ENCODE measurements at regions not wholly inside any gene's neighbourhood (a gene's known extent, or its start where the extent isn't known, plus 50 kb on each side); places are given as distances from the start of the nearest gene placed in this dataset.

DNA sequence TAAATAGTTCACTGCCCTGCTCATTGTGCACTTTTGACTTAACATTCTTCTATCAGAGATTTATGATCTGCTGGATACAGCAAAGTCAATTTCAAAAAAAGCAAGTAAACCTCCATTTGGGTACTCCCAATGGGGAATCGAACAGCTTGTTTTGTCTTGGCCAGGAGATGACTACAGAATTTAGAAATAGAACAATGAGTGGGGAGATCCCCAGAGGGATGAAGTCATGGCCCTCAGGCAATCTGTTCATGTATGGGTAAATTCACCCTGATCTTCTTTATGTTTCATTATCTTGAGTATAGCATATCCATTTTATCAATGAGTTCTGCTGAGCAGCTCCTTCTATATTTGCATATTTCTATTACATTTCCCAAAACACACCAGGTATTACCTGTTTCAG lies 1681.9 kb downstream of the HACE1 start:
- no peak overlapping the region for H3K27ac Mint-ChIP-seq
- H3K4me3 Mint-ChIP-seq = no peak overlapping the region
- no peaks in the 10 kb centered on the region for H3K36me3 Mint-ChIP-seq
- CTCF ChIA-PET = no interaction called here
- no peak for ATAC-seq
- H3K4me1 Mint-ChIP-seq = no peaks in the 10 kb centered on the region
- peaks cover 6% of the 10 kb centered on the region for H3K9me3 Mint-ChIP-seq (ENCODE audit: low read depth)
- DNase-seq = no peak
- H3K27me3 Mint-ChIP-seq = no peaks in the 10 kb centered on the region

DNA sequence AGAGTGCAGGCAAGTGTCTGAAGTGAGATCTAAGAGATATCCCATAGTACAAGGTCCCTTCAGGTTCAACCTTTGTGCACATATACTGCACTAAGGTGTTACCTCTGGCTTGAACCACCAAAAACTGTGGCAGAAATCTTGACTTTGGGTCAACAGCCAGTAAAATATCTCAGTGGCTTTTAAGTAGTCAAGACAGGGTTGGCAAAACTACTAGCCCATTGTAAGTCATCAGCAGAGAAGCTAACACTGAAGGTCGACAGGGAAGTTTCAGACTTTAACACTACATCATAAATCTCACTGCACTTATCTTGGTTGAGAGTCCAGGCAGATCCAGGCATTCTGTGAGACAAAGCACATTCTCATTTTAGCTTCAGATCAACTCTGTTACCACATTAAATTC lies 1684.7 kb downstream of the HACE1 start:
- H3K27ac Mint-ChIP-seq = no peak overlapping the region
- DNase-seq (no peak), ATAC-seq (no peak)
- no peak overlapping the region for H3K4me3 Mint-ChIP-seq
- CTCF ChIA-PET = no interaction called here
- peaks cover 6% of the 10 kb centered on the region for H3K9me3 Mint-ChIP-seq (ENCODE audit: low read depth)
- no peaks in the 10 kb centered on the region for H3K36me3 Mint-ChIP-seq
- H3K4me1 Mint-ChIP-seq = no peaks in the 10 kb centered on the region
- H3K27me3 Mint-ChIP-seq = no peaks in the 10 kb centered on the region

DNA sequence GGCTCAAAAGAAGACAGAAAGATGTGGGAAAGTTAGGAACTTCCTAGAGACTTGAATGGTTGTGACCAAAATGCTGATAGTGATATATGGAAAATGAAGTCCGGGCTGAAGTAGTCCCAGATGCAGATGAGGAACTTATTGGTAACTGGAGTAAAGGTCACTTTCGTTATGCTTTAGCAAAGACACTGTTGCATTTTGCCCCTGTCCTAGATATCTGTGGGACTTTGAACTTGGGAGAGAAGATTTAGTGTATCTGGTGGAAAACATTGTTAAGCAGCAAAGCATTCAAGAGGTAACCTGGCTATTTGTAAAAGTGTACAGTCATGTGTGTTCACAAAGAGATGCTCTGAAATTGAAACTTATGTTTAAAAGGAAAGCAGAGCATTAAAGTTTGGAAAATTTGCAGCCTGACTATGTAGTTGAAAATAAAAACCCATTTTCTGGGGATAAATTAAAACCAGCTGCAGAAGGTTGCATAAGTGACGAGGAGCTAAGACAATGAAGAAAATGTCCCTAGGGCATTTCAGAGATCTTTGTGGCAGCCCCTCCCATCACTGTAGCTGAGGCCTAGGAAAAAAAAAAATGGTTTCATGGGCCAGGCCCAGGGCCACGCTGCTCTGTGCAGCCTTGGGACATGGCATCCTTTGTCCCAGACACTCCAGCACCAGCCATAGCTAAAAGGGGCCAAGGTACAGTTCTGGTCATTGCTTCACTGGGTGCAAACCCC lies 1692.2 kb downstream of the HACE1 start:
- H3K27ac Mint-ChIP-seq = no peak overlapping the region
- H3K9me3 Mint-ChIP-seq (ENCODE audit: low read depth) = peaks cover 4% of the 10 kb centered on the region
- CTCF ChIA-PET = no interaction called here
- H3K4me3 Mint-ChIP-seq = no peak overlapping the region
- no peak for DNase-seq
- H3K27me3 Mint-ChIP-seq = no peaks in the 10 kb centered on the region
- H3K36me3 Mint-ChIP-seq = no peaks in the 10 kb centered on the region
- H3K4me1 Mint-ChIP-seq = no peaks in the 10 kb centered on the region
- ATAC-seq = no peak

DNA sequence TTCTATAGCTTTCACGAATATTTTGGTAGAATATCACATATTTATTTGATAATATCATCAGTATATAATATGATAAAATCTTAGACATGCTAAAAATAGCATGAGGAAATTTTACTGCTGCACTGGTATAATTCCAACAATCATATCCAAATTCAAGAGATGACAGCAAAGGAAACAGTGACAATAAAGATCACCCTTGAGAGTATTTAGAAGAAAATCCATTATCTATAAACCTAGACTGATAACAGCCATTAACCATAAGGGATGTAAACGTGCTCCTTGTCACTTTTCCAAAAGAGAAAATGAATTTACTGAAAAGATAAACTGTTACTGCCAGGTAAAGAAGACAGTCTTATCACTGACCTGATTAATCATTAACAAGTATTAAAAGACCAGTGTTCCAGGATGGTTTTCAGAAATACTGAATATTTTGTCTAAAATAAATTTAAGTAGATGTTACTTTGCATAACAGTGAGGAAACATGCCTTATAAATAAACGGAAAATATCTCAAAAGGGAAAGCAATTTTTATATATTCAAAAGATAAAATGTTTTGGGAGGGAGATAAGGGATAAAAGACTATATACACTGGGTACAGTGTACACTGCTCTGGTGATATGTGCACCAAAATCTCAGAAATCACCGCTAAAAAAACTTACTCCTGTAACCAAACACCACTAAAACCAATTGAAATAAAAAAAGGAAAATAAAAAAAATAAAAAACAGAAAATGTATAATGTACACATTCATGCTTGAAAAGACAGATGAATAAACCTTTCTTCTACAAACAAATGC lies 1704.7 kb downstream of the HACE1 start:
- H3K36me3 Mint-ChIP-seq = no peaks in the 10 kb centered on the region
- H3K4me1 Mint-ChIP-seq = no peaks in the 10 kb centered on the region
- ATAC-seq = no peak
- no peak overlapping the region for H3K4me3 Mint-ChIP-seq
- H3K27me3 Mint-ChIP-seq = no peaks in the 10 kb centered on the region
- CTCF ChIA-PET = no interaction called here
- no peak overlapping the region for H3K27ac Mint-ChIP-seq
- no peak for DNase-seq
- H3K9me3 Mint-ChIP-seq (ENCODE audit: low read depth) = no peaks in the 10 kb centered on the region

DNA sequence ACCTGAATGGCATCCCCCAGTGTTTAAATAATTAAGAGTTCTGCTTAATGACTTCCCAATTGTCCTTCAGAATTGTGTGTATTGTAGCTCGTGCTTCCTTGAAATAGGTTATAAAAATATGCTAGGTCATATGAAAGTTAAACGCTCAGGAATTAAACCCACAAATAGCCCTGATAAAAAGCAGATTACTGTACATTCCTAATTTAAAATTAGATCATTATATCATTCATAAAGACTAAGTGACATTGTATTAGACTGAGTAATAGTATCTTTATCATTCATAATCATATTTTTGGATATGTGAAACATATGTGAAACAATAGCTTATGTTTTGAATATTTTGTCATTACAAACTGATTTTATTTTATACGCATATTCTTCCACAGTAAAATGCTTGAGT lies 1706.7 kb downstream of the HACE1 start:
- DNase-seq (no peak), ATAC-seq (no peak)
- H3K27ac Mint-ChIP-seq = no peak overlapping the region
- H3K27me3 Mint-ChIP-seq = no peaks in the 10 kb centered on the region
- H3K4me1 Mint-ChIP-seq = no peaks in the 10 kb centered on the region
- CTCF ChIA-PET = no interaction called here
- no peaks in the 10 kb centered on the region for H3K36me3 Mint-ChIP-seq
- no peak overlapping the region for H3K4me3 Mint-ChIP-seq
- H3K9me3 Mint-ChIP-seq (ENCODE audit: low read depth) = no peaks in the 10 kb centered on the region

DNA sequence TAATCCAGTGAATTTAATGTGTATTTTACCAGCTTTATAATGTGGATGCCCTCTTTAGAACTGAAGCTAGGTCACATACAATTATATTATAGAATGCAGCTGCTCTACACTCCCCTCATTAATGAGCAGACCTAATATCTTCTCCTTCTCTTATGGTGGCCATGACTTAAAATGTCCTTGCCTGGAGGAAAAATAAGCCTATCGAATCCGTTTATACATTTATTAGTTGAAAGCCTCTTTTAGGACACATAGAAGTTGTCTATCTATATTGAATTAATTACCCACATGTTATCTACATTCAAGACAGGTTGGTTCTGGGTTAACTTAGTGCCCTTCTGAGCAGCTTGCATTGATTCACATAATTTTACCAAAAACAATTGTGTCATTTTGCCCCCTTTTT lies 1716.8 kb downstream of the HACE1 start:
- no peak for DNase-seq
- no peak for ATAC-seq
- Mint-ChIP-seq H3K27ac (no peak overlapping the region), H3K4me1 (no peaks in the 10 kb centered on the region), H3K36me3 (no peaks in the 10 kb centered on the region), H3K9me3 (ENCODE audit: low read depth) (no peaks in the 10 kb centered on the region), H3K27me3 (no peaks in the 10 kb centered on the region), H3K4me3 (no peak overlapping the region)
- CTCF ChIA-PET = no interaction called here

DNA sequence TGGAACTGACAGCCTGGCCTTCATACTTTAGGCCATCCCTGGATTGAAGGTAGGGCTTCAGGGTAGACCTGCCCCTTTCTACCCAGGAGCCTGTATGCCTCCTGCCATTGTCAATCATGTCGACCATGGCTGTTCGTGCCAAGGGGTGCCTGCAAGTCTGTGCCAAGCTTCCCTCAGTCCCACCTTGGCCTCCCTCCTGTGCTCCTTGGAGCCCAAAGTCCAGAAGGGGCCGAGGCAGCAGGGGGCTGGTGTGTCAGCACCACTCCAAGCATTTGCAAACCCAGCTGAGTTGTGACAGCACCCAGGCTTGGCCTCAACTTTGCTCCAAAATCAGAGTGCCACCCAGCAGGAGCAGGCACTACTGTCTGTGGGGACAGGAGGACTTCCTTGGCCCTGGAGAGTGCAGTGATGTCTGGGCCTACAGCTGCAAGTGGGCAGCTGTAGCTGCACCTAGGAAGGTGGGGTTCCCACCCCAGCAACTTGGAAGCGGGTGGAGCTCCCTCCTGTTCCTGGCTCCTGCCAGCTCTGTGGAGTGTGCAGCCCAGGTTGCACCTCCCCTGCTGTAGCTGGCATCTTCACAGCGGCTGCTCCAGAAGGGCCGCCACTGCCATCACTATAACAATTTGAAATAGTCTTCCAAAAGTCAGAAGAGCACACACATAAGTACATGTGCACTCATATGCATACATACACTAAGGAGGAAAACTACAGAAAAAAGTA lies 1719.3 kb downstream of the HACE1 start:
- CTCF ChIA-PET = no interaction called here
- Mint-ChIP-seq H3K27me3 (no peaks in the 10 kb centered on the region), H3K4me1 (no peaks in the 10 kb centered on the region), H3K9me3 (ENCODE audit: low read depth) (no peaks in the 10 kb centered on the region), H3K36me3 (no peaks in the 10 kb centered on the region), H3K27ac (no peak overlapping the region), H3K4me3 (no peak overlapping the region)
- DNase-seq = no peak
- no peak for ATAC-seq

DNA sequence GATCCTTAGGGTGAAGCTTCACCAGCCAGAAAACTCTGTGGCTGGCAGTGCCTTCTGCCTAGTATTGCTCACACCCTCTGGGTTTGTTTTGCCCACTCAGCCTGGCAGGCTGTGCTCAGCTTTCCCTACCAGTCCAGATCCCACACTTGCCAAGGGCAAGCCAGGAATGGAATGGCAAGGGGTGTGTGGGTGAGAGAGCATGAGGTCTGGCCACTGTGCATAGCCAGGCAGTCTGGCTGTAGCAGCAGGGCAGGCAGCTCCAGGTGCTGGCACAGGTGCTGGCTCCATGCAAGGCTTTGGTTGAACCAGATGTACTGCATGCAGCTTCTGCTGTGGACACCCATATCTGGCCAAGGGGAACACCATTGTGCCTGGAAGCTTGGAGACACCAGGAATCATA lies 1720.3 kb downstream of the HACE1 start:
- CTCF ChIA-PET = no interaction called here
- DNase-seq = no peak
- H3K27me3 Mint-ChIP-seq = no peaks in the 10 kb centered on the region
- no peak for ATAC-seq
- H3K4me1 Mint-ChIP-seq = no peaks in the 10 kb centered on the region
- H3K4me3 Mint-ChIP-seq = no peak overlapping the region
- H3K36me3 Mint-ChIP-seq = no peaks in the 10 kb centered on the region
- H3K9me3 Mint-ChIP-seq (ENCODE audit: low read depth) = no peaks in the 10 kb centered on the region
- no peak overlapping the region for H3K27ac Mint-ChIP-seq

DNA sequence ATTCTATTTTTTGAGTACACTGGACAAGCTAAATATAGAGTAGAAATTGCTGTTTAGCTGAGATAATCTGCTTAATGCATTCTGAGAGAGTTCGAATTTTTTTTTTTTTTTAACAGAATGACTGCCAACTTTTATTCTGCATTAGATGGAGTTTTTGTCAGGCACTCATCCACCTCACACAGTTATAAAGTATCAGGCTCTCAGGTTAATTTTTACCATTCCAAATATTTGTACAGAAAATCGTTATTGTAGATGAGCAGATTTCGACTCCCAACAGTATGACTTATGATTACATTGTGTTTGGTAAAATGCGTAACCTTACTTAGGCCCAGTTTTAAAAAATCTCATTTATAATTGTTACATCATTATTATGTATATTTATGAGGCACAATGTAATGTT lies 1731.0 kb downstream of the GRIK2 start:
- Mint-ChIP-seq H3K27me3 (no peaks in the 10 kb centered on the region), H3K9me3 (ENCODE audit: low read depth) (no peaks in the 10 kb centered on the region), H3K4me1 (no peaks in the 10 kb centered on the region), H3K36me3 (no peaks in the 10 kb centered on the region), H3K27ac (no peak overlapping the region), H3K4me3 (no peak overlapping the region)
- ATAC-seq (no peak), DNase-seq (no peak)
- CTCF ChIA-PET = no interaction called here

DNA sequence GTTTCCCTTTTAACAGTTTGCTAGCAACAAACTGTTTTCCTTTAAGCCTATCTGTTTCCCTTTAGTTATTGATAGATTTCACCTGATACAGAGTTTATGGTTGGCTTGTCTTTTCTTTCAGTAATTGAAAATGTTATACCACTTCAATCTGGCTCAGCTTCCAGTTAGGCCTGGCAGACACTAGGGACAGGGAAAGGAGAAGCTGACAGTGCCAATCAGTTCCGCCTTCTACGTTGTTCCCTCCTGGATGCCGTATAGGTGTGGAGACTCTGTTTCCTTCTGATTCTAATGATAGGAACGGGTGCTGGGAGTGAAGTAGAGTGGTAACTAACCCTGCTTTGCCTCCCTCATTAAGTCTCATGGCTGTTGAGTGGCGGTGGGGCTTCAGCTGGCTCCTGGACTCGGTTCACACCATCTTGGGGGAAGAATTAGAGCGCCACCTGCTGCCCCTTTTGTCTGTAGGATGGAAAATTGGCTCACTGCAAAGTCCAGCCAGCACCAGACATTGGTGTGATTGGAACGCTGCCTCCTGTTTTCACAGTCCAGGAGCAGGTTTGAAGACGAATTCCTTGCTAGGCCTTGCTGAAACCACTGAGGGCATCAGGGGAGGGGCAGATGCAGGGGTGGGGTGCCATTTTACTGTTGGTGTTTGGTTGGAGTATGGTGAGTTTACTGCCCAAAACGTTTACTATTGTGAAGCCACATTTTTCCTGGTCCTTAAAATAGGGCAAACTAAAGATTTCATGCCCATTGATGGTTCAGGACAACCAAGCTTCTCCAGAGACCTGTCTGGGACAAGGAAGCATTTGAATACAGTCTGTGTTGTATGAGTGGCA lies 1729.5 kb downstream of the GRIK2 start:
- no peak for DNase-seq
- H3K27ac Mint-ChIP-seq = no peak overlapping the region
- ATAC-seq = no peak
- CTCF ChIA-PET = no interaction called here
- H3K4me3 Mint-ChIP-seq = no peak overlapping the region
- no peaks in the 10 kb centered on the region for H3K9me3 Mint-ChIP-seq (ENCODE audit: low read depth)
- H3K4me1 Mint-ChIP-seq = no peaks in the 10 kb centered on the region
- no peaks in the 10 kb centered on the region for H3K36me3 Mint-ChIP-seq
- no peaks in the 10 kb centered on the region for H3K27me3 Mint-ChIP-seq

DNA sequence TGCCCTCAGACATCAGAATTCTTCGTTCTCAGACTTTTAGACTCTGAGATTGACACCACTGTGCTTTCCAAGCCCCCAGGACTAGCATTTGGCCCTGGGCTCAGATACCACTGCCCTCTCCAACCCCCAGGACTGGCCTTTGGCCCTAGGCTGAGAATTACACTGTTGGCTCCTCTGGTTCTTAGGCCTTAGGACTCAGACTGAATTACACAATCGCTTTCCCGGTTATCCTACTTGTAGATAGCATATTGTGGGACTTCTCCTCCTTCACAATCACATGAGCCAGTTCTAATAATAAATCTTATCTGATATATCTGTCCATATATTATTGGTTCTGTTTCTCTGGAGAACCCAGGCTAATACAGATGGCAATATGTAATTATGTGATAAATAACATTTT lies 1725.5 kb downstream of the GRIK2 start:
- Mint-ChIP-seq H3K4me3 (no peak overlapping the region), H3K4me1 (no peaks in the 10 kb centered on the region), H3K9me3 (ENCODE audit: low read depth) (no peaks in the 10 kb centered on the region), H3K27ac (no peak overlapping the region), H3K27me3 (no peaks in the 10 kb centered on the region), H3K36me3 (no peaks in the 10 kb centered on the region)
- ATAC-seq (no peak), DNase-seq (no peak)
- CTCF ChIA-PET = no interaction called here

DNA sequence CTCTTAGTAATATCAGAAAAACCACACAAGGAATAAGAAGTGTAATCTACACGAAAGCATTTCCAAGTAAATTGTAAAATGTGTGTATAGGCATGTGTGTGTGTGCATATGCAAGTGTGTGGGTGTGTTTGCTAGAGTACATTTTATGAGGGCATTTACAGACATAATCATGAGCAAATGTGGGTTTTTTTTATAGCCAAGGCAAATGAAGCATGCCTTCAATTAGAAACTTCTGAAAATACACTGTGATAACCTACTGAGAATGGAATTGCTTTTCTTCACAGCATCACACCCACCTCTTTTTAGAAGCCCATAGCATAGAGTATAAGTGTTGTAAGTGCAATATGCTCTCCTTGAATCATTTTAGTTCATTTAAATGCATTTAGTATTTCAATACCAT lies 1721.1 kb downstream of the GRIK2 start:
- no peak for ATAC-seq
- Mint-ChIP-seq H3K4me1 (no peaks in the 10 kb centered on the region), H3K9me3 (ENCODE audit: low read depth) (no peaks in the 10 kb centered on the region), H3K4me3 (no peak overlapping the region), H3K36me3 (no peaks in the 10 kb centered on the region), H3K27ac (no peak overlapping the region), H3K27me3 (no peaks in the 10 kb centered on the region)
- DNase-seq = no peak
- CTCF ChIA-PET = no interaction called here

DNA sequence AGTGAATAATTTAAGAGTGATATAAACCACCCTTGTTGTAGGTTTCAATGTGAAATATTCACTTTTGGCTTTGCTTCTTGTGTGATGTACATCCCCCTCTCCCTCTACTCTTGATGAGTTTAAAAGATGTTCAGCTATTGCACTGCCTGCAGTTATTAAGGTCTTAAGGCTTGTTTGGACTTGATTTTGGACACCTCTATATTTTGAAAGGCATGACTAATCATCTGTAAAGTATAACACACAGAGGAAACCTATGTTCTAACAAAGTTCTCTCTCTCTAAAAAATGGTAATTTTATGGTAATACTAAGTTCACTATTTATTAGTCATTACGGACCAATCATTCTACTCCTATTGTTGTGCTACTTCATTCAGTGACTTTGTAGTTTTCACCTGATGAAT lies 1719.9 kb downstream of the GRIK2 start:
- Mint-ChIP-seq H3K36me3 (no peaks in the 10 kb centered on the region), H3K9me3 (ENCODE audit: low read depth) (no peaks in the 10 kb centered on the region), H3K4me1 (no peaks in the 10 kb centered on the region), H3K27me3 (no peaks in the 10 kb centered on the region), H3K27ac (no peak overlapping the region), H3K4me3 (no peak overlapping the region)
- ATAC-seq (no peak), DNase-seq (no peak)
- CTCF ChIA-PET = no interaction called here
